ENCODE measurements at regions not wholly inside any gene's neighbourhood (a gene's known extent, or its start where the extent isn't known, plus 50 kb on each side); places are given as distances from the start of the nearest gene placed in this dataset.

GRCh38 chr12:127445581-127446139 is 821.3 kb upstream of the TMEM132C start:
- TF ChIP-seq ATF3 (IDR thresholded peaks at IDR 0.05; ENCODE audit: borderline replicate concordance, extremely low read depth, low read depth, low read length) (no peak), RCOR1 (conservative IDR thresholded peaks at IDR 0.05; ENCODE audit: low read depth, low read length) (no peak), RFX5 (IDR thresholded peaks at IDR 0.05; ENCODE audit: low read depth, low read length) (no peak)
